Osteocyte (in vitro differentiated cells): ENCODE measurements at regions not wholly inside any gene's neighbourhood (a gene's known extent, or its start where the extent isn't known, plus 50 kb on each side); places are given as distances from the start of the nearest gene placed in this dataset.

ENCODE experiments used
- DNase-seq: peaks from one replicate; pipeline ENCODE4 v3.0.0; 2021; ENCODE audit warnings: mixed read lengths; ENCODE audit not compliant: unreplicated experiment; ENCODE audit errors: extremely low spot score
- H3K27ac Mint-ChIP-seq: one replicate; pipeline ENCODE4 v1.8.0; 2021; ENCODE audit warnings: mild to moderate bottlenecking, mixed read lengths; ENCODE audit not compliant: unreplicated experiment
- H3K27me3 Mint-ChIP-seq: one replicate; pipeline ENCODE4 v1.8.0; 2021; ENCODE audit warnings: mixed read lengths; ENCODE audit not compliant: unreplicated experiment
- H3K36me3 Mint-ChIP-seq: one replicate; pipeline ENCODE4 v1.8.0; 2021; ENCODE audit warnings: mixed read lengths; ENCODE audit not compliant: unreplicated experiment
- H3K4me1 Mint-ChIP-seq: one replicate; pipeline ENCODE4 v1.8.0; 2021; ENCODE audit warnings: mixed read lengths; ENCODE audit not compliant: unreplicated experiment
- H3K4me3 Mint-ChIP-seq: one replicate; pipeline ENCODE4 v1.8.0; 2021; ENCODE audit warnings: mild to moderate bottlenecking, moderate library complexity, mixed read lengths; ENCODE audit not compliant: unreplicated experiment
- H3K9me3 Mint-ChIP-seq: one replicate; pipeline ENCODE4 v1.8.0; 2021; ENCODE audit warnings: mixed read lengths; ENCODE audit not compliant: unreplicated experiment
- CTCF ChIP-seq: fragments of 200-600 bp; sonication (generic); IDR thresholded peaks from 2 replicates; pipeline ENCODE4 v1.5.0; 2021; ENCODE audit warnings: antibody characterized with exemption, mild to moderate bottlenecking, moderate library complexity

- Mint-ChIP-seq H3K4me3 (no peak overlapping the region), H3K36me3 (no peaks in the 10 kb centered on the region), H3K27ac (no peak overlapping the region), H3K27me3 (no peaks in the 10 kb centered on the region), H3K4me1 (no peaks in the 10 kb centered on the region), H3K9me3 (no peaks in the 10 kb centered on the region)
- no peak for TF ChIP-seq CTCF
- no peak for DNase-seq
Observed at GRCh38 chr3:18725668-18726407, 300.7 kb upstream of the SATB1 start.

GRCh38 chr3:18724456-18724855 is 299.3 kb upstream of the SATB1 start:
- no peak for TF ChIP-seq CTCF
- Mint-ChIP-seq H3K9me3 (no peaks in the 10 kb centered on the region), H3K27ac (no peak overlapping the region), H3K4me3 (no peak overlapping the region), H3K27me3 (no peaks in the 10 kb centered on the region), H3K36me3 (no peaks in the 10 kb centered on the region), H3K4me1 (no peaks in the 10 kb centered on the region)
- no peak for DNase-seq

GRCh38 chr3:18723206-18723810 is 298.2 kb upstream of the SATB1 start:
- H3K36me3 Mint-ChIP-seq, result no peaks in the 10 kb centered on the region
- H3K27ac Mint-ChIP-seq, result no peak overlapping the region
- H3K9me3 Mint-ChIP-seq, result no peaks in the 10 kb centered on the region
- H3K27me3 Mint-ChIP-seq, result no peaks in the 10 kb centered on the region
- no peak for DNase-seq
- no peak for TF ChIP-seq CTCF
- no peak overlapping the region for H3K4me3 Mint-ChIP-seq
- H3K4me1 Mint-ChIP-seq, result no peaks in the 10 kb centered on the region

GRCh38 chr3:18720543-18720942 is 295.4 kb upstream of the SATB1 start:
- Mint-ChIP-seq H3K27me3 (no peaks in the 10 kb centered on the region), H3K4me1 (no peaks in the 10 kb centered on the region), H3K4me3 (no peak overlapping the region), H3K27ac (no peak overlapping the region), H3K9me3 (peaks cover 6% of the 10 kb centered on the region), H3K36me3 (no peaks in the 10 kb centered on the region)
- no peak for DNase-seq
- no peak for TF ChIP-seq CTCF

GRCh38 chr3:18717598-18717997 is 292.5 kb upstream of the SATB1 start:
- DNase-seq, result no peak
- H3K27ac Mint-ChIP-seq, result no peak overlapping the region
- H3K4me3 Mint-ChIP-seq, result no peak overlapping the region

More at GRCh38 chr3:18717598-18717997, 292.5 kb upstream of the SATB1 start:
- Mint-ChIP-seq H3K9me3 (peaks cover 6% of the 10 kb centered on the region), H3K36me3 (no peaks in the 10 kb centered on the region), H3K4me1 (no peaks in the 10 kb centered on the region), H3K27me3 (no peaks in the 10 kb centered on the region)
- TF ChIP-seq CTCF, result no peak
